ENCODE measurements at regions not wholly inside any gene's neighbourhood (a gene's known extent, or its start where the extent isn't known, plus 50 kb on each side); places are given as distances from the start of the nearest gene placed in this dataset.

DNA sequence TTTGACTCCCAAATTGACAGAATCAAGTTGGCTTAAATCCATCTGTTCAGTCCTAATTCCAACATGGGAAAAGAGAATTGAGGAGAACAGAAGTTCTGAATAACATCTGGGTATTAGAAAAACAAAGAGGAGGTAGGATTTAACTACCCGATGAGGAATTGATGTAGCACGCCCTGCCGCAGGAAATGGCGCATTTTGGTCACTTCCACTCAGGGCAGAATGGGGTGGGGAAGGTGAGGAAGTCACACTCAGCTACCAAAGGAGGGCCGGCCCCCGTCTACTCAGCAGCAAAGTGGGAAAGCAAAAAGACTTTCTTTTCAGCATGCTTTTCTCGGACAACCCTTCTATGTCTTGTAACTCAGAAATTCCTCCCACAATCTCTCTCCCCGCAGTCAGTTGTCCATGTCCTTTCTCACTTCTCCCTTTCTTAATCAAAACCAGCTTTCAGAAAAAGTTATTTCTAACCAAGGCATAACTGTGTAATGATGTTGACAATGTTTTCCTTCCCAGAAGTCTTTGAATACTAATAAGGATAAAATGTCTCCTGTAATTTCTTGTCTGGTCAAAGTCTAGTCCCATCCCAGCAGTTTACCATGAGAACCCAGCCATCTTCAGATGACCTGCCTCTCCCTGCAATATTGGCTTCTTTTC, 60.5 kb upstream of the SIPA1L2 start:
- Histone ChIP-seq H3K4me3 (ENCODE audit: low read depth in 2 of 2, low read length in 2 of 2) (no peak overlapping the region), H3K36me3 (ENCODE audit: control insufficient read depth, insufficient read depth, low read length) (no peaks in the 10 kb centered on the region), H3K27ac (ENCODE audit: low read length) (no peak overlapping the region), H3K27me3 (ENCODE audit: control insufficient read depth, insufficient read depth, low read length) (no peaks in the 10 kb centered on the region; the same call in 1 of the 2 replicates), H3K4me1 (ENCODE audit: control insufficient read depth, insufficient read depth, low read length) (no peaks in the 10 kb centered on the region), H3K9me3 (ENCODE audit: control insufficient read depth, insufficient read depth, low read depth, low read length) (no peaks in the 10 kb centered on the region)
- no peak for DNase-seq (ENCODE audit: low read depth, low spot score)
- no TSS peak for BruUV-seq (replicated peaks)
- TF ChIP-seq TCF7L2 (IDR thresholded peaks at IDR 0.05; ENCODE audit: low read depth, low read length): no peak
- TF ChIP-seq, protein P1, sequence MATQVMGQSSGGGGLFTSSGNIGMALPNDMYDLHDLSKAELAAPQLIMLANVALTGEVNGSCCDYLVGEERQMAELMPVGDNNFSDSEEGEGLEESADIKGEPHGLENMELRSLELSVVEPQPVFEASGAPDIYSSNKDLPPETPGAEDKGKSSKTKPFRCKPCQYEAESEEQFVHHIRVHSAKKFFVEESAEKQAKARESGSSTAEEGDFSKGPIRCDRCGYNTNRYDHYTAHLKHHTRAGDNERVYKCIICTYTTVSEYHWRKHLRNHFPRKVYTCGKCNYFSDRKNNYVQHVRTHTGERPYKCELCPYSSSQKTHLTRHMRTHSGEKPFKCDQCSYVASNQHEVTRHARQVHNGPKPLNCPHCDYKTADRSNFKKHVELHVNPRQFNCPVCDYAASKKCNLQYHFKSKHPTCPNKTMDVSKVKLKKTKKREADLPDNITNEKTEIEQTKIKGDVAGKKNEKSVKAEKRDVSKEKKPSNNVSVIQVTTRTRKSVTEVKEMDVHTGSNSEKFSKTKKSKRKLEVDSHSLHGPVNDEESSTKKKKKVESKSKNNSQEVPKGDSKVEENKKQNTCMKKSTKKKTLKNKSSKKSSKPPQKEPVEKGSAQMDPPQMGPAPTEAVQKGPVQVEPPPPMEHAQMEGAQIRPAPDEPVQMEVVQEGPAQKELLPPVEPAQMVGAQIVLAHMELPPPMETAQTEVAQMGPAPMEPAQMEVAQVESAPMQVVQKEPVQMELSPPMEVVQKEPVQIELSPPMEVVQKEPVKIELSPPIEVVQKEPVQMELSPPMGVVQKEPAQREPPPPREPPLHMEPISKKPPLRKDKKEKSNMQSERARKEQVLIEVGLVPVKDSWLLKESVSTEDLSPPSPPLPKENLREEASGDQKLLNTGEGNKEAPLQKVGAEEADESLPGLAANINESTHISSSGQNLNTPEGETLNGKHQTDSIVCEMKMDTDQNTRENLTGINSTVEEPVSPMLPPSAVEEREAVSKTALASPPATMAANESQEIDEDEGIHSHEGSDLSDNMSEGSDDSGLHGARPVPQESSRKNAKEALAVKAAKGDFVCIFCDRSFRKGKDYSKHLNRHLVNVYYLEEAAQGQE (IDR thresholded peaks at IDR 0.05; ENCODE audit: insufficient read depth in 1 of 2, low read depth in 2 of 2, low read length in 1 of 2): no peak
- TF ChIP-seq, protein P2, sequence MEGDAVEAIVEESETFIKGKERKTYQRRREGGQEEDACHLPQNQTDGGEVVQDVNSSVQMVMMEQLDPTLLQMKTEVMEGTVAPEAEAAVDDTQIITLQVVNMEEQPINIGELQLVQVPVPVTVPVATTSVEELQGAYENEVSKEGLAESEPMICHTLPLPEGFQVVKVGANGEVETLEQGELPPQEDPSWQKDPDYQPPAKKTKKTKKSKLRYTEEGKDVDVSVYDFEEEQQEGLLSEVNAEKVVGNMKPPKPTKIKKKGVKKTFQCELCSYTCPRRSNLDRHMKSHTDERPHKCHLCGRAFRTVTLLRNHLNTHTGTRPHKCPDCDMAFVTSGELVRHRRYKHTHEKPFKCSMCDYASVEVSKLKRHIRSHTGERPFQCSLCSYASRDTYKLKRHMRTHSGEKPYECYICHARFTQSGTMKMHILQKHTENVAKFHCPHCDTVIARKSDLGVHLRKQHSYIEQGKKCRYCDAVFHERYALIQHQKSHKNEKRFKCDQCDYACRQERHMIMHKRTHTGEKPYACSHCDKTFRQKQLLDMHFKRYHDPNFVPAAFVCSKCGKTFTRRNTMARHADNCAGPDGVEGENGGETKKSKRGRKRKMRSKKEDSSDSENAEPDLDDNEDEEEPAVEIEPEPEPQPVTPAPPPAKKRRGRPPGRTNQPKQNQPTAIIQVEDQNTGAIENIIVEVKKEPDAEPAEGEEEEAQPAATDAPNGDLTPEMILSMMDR (IDR thresholded peaks at IDR 0.05): no peak
- no peak for TF ChIP-seq SIN3A (IDR thresholded peaks at IDR 0.05; ENCODE audit: borderline replicate concordance, insufficient read depth, low read depth, low read length)
- TF ChIP-seq POLR2AphosphoS5 (IDR thresholded peaks at IDR 0.05; ENCODE audit: low read depth, low read length): no peak
- in situ Hi-C loops (cut with HindIII; ENCODE audit: low pct_unique_long_range_greater_than_20kb, low sequenced_read_pairs) (no loop called here), intact Hi-C loops (cut with micrococcal nuclease; ENCODE audit: unreplicated experiment) (no loop called here)
- no peak for ATAC-seq
- POLR2A ChIA-PET: no interaction called here
- CTCF ChIA-PET: no interaction called here

DNA sequence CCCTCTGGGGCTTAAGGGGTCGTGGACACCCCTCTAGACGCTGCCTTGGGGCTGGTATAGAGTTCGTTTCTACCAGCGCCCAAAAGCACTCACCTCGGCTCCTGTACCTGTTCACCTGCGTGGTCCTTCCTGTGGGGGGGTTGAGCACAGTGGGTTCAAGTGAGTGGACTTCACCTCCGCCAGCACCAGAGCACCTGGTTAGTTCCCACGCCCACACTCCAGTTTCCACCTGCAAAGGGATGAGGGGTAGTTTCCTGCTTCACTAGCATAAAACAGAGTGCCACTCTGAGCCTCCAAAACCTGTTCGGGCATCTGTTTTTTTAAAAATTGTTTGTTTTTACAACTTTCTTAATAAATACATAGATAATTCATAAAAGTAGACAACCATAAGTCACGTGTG, 64.5 kb upstream of the SIPA1L2 start:
- in situ Hi-C loops (cut with HindIII; ENCODE audit: low pct_unique_long_range_greater_than_20kb, low sequenced_read_pairs) (no loop called here), intact Hi-C loops (cut with micrococcal nuclease; ENCODE audit: unreplicated experiment) (no loop called here)
- Histone ChIP-seq H3K27me3 (ENCODE audit: control insufficient read depth, insufficient read depth, low read length) (no peaks in the 10 kb centered on the region; the same call in 1 of the 2 replicates), H3K36me3 (ENCODE audit: control insufficient read depth, insufficient read depth, low read length) (no peaks in the 10 kb centered on the region), H3K27ac (ENCODE audit: low read length) (no peak overlapping the region), H3K9me3 (ENCODE audit: control insufficient read depth, insufficient read depth, low read depth, low read length) (no peaks in the 10 kb centered on the region), H3K4me3 (ENCODE audit: low read depth in 2 of 2, low read length in 2 of 2) (no peak overlapping the region), H3K4me1 (ENCODE audit: control insufficient read depth, insufficient read depth, low read length) (no peaks in the 10 kb centered on the region)
- ChIA-PET POLR2A (no interaction called here), CTCF (no interaction called here)
- DNase-seq (ENCODE audit: low read depth, low spot score) (no peak), ATAC-seq (no peak)
- TF ChIP-seq TCF7L2 (IDR thresholded peaks at IDR 0.05; ENCODE audit: low read depth, low read length) (no peak), POLR2AphosphoS5 (IDR thresholded peaks at IDR 0.05; ENCODE audit: low read depth, low read length) (no peak), SIN3A (IDR thresholded peaks at IDR 0.05; ENCODE audit: borderline replicate concordance, insufficient read depth, low read depth, low read length) (no peak)
- TF ChIP-seq, protein P1 (IDR thresholded peaks at IDR 0.05; ENCODE audit: insufficient read depth in 1 of 2, low read depth in 2 of 2, low read length in 1 of 2): no peak
- TF ChIP-seq, protein P2 (IDR thresholded peaks at IDR 0.05): no peak
- BruUV-seq (replicated peaks): no TSS peak

Measured in Panc1 (cell line).